ENCODE measurements at regions not wholly inside any gene's neighbourhood (a gene's known extent, or its start where the extent isn't known, plus 50 kb on each side); places are given as distances from the start of the nearest gene placed in this dataset.

DNA sequence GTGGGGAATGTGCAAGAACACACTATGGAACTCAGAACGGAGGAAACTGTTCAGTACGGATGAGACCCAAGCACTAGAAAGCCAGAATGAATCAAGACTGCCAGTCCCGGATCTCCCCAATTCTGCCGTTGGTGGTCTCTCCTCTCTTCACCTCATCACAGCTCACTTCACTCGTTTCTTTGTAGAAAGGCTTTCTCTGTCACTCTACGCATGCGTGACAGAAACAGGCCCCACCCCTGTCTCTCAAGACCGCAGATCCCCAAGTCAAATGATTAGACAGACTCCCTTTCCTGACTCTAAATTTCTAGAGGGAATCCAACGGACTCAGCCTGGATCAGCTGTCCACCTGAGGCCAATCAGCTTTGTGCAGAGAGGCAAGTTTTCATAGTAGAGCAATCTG, 505.7 kb upstream of the ADAMTS9 start:
- Histone ChIP-seq H4K20me1 (ENCODE audit: insufficient read depth) (no peaks in the 10 kb centered on the region), H3K4me1 (ENCODE audit: control insufficient read depth in 1 of 2, insufficient read depth in 2 of 2, low read depth in 1 of 2, low read length in 1 of 2) (peaks cover 0 to 4% of the 10 kb centered on the region in 2 experiments; a peak in 2 of 4 replicates), H3K36me3 (replicated peaks in 1 of 2; ENCODE audit: control insufficient read depth in 1 of 2, insufficient read depth in 2 of 2, low read length in 1 of 2) (no peaks in the 10 kb centered on the region), H2AFZ (ENCODE audit: low read depth) (no peak overlapping the region), H3K9me3 (no peaks in the 10 kb centered on the region), H3K9ac (no peak overlapping the region), H3K4me3 (ENCODE audit: low read depth in 2 of 2, low read length in 1 of 2) (no peak overlapping the region), H3K27ac (ENCODE audit: low read depth in 2 of 2, low read length in 1 of 2) (no peak overlapping the region), H3F3A (replicated peaks; ENCODE audit: insufficient read depth) (no peaks in the 10 kb centered on the region), H3K79me2 (ENCODE audit: insufficient read depth) (no peaks in the 10 kb centered on the region), H3K4me2 (no peak overlapping the region), H3K9me2 (no peaks in the 10 kb centered on the region), H3K27me3 (ENCODE audit: insufficient read depth) (no peaks in the 10 kb centered on the region)
- no peak for DNase-seq
- TF ChIP-seq ELF1 (IDR thresholded peaks at IDR 0.05) (no peak), MXI1 (IDR thresholded peaks at IDR 0.05; ENCODE audit: low read depth, low read length) (no peak), EP300 (IDR thresholded peaks at IDR 0.05; ENCODE audit: borderline replicate concordance in 1 of 2, low read depth in 1 of 2, low read length in 1 of 2) (no peak), FOXM1 (IDR thresholded peaks at IDR 0.05; ENCODE audit: low read depth) (no peak), RXRA (IDR thresholded peaks at IDR 0.05; ENCODE audit: borderline replicate concordance, low read depth) (no peak)
- WGBS (ENCODE audit: low lambda C conversion rate) = 79% methylated on average over 9 of the region's 9 CpGs
- CTCF ChIA-PET = no interaction called here
- POLR2A ChIA-PET = no interaction called here

DNA sequence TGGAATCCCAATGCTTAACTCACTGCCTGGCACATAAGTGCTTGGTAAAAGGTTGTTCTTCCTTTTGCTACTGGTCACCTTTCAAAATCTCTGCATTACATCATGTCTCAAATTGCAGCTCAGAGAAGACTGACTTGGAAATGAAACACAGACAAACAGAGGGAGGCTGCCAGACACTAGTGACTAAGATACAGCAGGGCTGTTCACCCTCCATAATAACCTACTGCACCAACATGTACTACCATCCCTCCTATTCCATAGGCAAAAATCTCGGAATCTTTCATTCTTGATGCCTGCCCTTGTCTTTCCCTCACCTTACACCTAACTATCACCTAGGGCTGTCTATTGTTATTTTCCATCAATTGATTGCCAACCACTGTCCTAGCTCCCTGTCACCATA, 502.3 kb upstream of the ADAMTS9 start:
- no peak overlapping the region for H3K9ac ChIP-seq
- no peaks in the 10 kb centered on the region for H4K20me1 ChIP-seq (ENCODE audit: insufficient read depth)
- no peak overlapping the region for H3K4me3 ChIP-seq (ENCODE audit: low read depth in 2 of 2, low read length in 1 of 2)
- no peaks in the 10 kb centered on the region for H3K36me3 ChIP-seq (replicated peaks in 1 of 2; ENCODE audit: control insufficient read depth in 1 of 2, insufficient read depth in 2 of 2, low read length in 1 of 2)
- TF ChIP-seq USF2 (IDR thresholded peaks at IDR 0.05; ENCODE audit: borderline replicate concordance, low read depth, low read length) = no peak
- no peaks in the 10 kb centered on the region for H3K27me3 ChIP-seq (ENCODE audit: insufficient read depth)
- no peak for DNase-seq
- peaks cover 0 to 2% of the 10 kb centered on the region in 2 experiments; a peak in 2 of 4 replicates for H3K4me1 ChIP-seq (ENCODE audit: control insufficient read depth in 1 of 2, insufficient read depth in 2 of 2, low read depth in 1 of 2, low read length in 1 of 2)
- ChIA-PET CTCF (interaction anchor here (1.5 kb wide), 1 partner anchor 20 kb away, joined by 3 read pairs; no protein-coding TSS in a partner anchor), POLR2A (no interaction called here)
- no peaks in the 10 kb centered on the region for H3F3A ChIP-seq (replicated peaks; ENCODE audit: insufficient read depth)
- no peaks in the 10 kb centered on the region for H3K79me2 ChIP-seq (ENCODE audit: insufficient read depth)
- no peak overlapping the region for H3K4me2 ChIP-seq
- no peak overlapping the region for H2AFZ ChIP-seq (ENCODE audit: low read depth)
- H3K27ac ChIP-seq (ENCODE audit: low read depth in 2 of 2, low read length in 1 of 2) = no peak overlapping the region
- H3K9me2 ChIP-seq = no peaks in the 10 kb centered on the region
- WGBS (ENCODE audit: low lambda C conversion rate) = 63% methylated on average over 1 of the region's 1 CpG
- H3K9me3 ChIP-seq = no peaks in the 10 kb centered on the region

- H3K79me2 ChIP-seq (ENCODE audit: insufficient read depth) = no peaks in the 10 kb centered on the region
- no peak overlapping the region for H3K4me3 ChIP-seq (ENCODE audit: low read depth in 2 of 2, low read length in 1 of 2)
- peaks cover 0 to 7% of the 10 kb centered on the region in 2 experiments; a peak in 1 of 4 replicates for H3K4me1 ChIP-seq (ENCODE audit: control insufficient read depth in 1 of 2, insufficient read depth in 2 of 2, low read depth in 1 of 2, low read length in 1 of 2)
- no peaks in the 10 kb centered on the region for H3F3A ChIP-seq (replicated peaks; ENCODE audit: insufficient read depth)
- no peaks in the 10 kb centered on the region for H4K20me1 ChIP-seq (ENCODE audit: insufficient read depth)
- no peak overlapping the region for H3K4me2 ChIP-seq
- no peak overlapping the region for H3K27ac ChIP-seq (ENCODE audit: low read depth in 2 of 2, low read length in 1 of 2)
- TF ChIP-seq POLR2AphosphoS5 (IDR thresholded peaks at IDR 0.05; ENCODE audit: low read depth, low read length) = no peak
- no peaks in the 10 kb centered on the region for H3K9me3 ChIP-seq
- ChIA-PET POLR2A (no interaction called here), CTCF (no interaction called here)
- no peaks in the 10 kb centered on the region for H3K27me3 ChIP-seq (ENCODE audit: insufficient read depth)
- no peak for DNase-seq
- no peaks in the 10 kb centered on the region for H3K36me3 ChIP-seq (replicated peaks in 1 of 2; ENCODE audit: control insufficient read depth in 1 of 2, insufficient read depth in 2 of 2, low read length in 1 of 2)
- no peak overlapping the region for H3K9ac ChIP-seq
- H3K9me2 ChIP-seq = no peaks in the 10 kb centered on the region
- WGBS (ENCODE audit: low lambda C conversion rate) = 56% methylated on average over 2 of the region's 2 CpGs
- no peak overlapping the region for H2AFZ ChIP-seq (ENCODE audit: low read depth)
Observed at GRCh38 chr3:65186268-65186667, 498.5 kb upstream of the ADAMTS9 start.
